AML-193 (cell line): ENCODE measurements at regions not wholly inside any gene's neighbourhood (a gene's known extent, or its start where the extent isn't known, plus 50 kb on each side); places are given as distances from the start of the nearest gene placed in this dataset.
"Not testable (repeated sequence)": the region's sequence is repeated elsewhere in the genome, so short reads cannot be mapped to it uniquely, and the experiment has no call there.

Experiments used
- DNase-seq, 2 experiments: peaks; one replicate each; lab custom pipeline; 2025; lab: John Stamatoyannopoulos, UW

DNA sequence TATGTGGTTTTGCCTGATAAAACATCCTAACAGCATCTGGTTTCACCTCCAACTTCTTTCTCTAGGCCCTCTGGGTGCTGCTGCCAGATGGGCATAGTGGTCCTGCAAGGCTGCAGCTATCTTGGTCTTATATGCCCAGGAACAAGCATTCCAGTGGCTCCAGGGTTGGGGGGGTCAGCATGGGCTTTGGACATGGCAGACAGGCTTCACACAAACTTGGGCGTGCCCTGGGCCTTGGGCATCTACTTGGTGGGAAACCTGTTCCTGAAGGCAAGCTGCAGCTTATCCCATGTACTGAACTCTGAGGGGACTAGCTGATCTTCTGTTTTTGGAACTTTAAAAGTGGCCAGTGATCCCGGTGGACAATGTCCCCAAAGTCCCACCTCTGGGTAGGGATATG lies 54.9 kb upstream of the ZNF678 start:
- DNase-seq = no peak

GRCh38 chr1:227506490-227507393 lies 56.6 kb upstream of the ZNF678 start:
- DNase-seq = not testable (repeated sequence)

GRCh38 chr1:227496045-227496444 lies 67.3 kb upstream of the ZNF678 start:
- not testable (repeated sequence) for DNase-seq

DNA sequence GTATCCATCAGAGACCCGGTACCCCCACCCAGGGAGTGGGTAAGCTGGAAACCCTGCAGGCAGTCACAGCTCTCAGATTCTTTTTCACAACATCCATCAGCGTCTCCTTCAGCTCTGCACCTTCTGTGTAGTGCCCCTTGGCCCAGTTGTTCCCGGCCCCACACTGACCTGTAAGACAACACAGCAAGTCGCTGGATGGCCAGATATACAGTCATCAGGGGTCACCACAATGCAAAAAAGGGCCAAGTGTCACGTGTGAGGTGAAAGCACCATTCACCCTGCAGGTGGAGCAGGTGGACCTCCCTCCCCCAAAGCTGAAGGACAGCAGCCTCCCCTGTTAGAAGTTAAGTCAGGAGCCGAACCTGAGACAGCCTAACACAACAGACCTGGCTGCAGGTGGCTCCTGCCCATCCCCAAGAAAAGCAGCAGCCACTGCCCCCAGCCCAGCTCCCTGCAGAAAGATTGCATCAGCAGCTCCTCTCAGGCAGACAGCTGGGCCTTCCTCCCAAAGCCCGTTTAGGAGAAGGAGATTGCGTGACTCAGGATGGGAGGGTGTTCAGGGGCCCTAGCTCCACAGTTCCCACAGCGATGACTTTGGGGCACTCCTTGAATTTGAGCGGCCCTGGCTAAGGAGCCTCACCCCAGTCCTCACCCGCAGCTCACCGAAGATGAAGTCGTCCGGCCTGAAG lies 69.3 kb upstream of the ZNF678 start:
- DNase-seq = not testable (repeated sequence)

- no peak for DNase-seq
Observed at GRCh38 chr1:227490478-227490877, 72.9 kb upstream of the ZNF678 start.

- DNase-seq = no peak
Observed at GRCh38 chr1:227490001-227490400, 73.4 kb upstream of the ZNF678 start.

GRCh38 chr1:227489572-227489971 lies 73.8 kb upstream of the ZNF678 start:
- DNase-seq = no peak

GRCh38 chr1:227487606-227488005 lies 75.8 kb upstream of the ZNF678 start:
- DNase-seq = no peak

DNA sequence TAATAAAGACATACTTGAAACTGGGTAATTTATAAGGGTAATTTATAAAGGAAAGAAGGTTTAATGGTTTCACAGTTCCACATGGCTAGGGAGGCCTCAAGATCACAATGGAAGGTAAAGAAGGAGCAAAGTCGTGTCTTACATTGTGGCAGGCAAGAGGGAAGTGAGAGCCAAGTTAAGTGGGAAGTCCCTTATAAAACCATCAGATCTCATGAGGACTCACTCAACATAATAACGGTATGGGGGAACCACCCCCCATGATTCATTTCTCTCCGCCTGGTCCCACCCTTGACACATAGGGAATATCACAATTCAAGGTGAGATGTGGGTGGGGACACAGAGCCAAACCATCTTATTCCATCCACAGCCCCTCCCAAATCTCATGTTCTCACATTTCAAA lies 76.8 kb upstream of the ZNF678 start:
- DNase-seq = no peak

DNA sequence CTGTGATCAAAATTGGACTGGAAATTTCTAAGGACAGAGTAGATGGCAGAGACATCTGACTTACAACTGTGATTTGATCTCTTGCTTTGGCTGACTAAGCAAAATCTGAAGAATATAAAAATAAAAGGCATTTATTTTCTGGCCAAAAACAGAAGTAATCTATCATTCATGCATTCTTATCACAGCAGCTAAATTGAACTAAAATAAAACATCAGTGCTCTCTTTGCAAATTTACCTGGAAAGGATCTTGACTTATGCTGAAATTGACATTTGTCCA lies 81.4 kb upstream of the ZNF678 start:
- DNase-seq = no peak

GRCh38 chr1:227474072-227474471 lies 89.3 kb upstream of the ZNF678 start:
- DNase-seq = not testable (repeated sequence)

DNA sequence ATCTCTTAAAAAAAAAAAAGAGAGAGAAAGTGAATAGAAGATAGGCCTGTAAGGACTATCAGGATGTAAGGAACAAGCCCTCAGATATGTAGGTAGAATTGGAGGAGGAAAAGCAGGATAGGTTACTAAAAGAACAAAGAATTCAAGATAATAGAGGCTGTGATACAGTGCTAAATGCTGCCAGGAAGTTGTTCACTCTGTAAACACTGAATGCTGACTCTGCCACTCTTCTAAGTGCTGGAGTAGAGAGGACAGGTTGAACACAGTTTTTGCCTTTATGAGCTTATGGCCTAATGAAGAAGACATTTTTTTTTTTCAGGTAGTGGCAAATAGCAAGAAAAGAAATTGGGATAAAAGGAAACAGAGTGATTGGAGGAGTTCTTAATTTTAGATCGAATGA lies 90.6 kb upstream of the ZNF678 start:
- no peak for DNase-seq

DNA sequence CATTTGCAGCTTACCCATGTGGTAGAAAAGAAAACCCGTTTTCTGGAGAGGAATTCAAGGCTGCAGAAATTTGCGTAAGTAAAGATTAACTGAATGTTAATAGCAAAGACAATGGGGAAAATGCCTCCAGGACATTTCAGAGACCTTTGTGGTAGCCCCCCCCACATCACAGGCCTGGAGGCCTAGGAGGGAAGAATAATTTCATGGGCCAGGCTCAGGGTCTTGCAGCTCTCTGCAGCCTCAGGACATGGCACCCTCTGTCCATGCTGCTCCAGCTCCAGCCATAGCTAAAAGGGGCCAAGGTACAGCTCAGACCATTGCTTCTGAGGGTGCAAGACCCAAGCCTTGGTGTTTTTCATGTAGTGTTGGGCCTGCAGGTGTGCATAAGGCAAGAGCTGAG lies 92.7 kb upstream of the ZNF678 start:
- DNase-seq = no peak

DNA sequence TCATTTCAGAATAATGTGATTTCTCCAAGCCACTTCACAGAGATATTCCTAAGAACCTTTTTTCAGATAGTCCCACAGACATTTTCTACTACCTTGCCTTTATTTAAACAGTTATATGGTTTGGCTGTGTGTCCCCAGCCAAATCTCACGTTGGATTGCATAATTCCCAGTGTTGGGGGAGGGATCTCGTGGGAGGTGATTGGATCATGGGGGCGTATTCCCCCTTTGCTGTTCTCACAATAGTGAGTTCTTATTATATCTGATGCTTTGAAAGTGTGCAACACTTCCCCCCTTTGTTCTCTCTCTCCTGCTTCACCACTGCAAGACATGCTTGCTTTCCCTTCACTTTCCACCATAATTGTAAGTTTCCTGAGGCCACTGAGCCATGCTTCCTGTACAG lies 93.6 kb upstream of the ZNF678 start:
- no peak for DNase-seq

DNA sequence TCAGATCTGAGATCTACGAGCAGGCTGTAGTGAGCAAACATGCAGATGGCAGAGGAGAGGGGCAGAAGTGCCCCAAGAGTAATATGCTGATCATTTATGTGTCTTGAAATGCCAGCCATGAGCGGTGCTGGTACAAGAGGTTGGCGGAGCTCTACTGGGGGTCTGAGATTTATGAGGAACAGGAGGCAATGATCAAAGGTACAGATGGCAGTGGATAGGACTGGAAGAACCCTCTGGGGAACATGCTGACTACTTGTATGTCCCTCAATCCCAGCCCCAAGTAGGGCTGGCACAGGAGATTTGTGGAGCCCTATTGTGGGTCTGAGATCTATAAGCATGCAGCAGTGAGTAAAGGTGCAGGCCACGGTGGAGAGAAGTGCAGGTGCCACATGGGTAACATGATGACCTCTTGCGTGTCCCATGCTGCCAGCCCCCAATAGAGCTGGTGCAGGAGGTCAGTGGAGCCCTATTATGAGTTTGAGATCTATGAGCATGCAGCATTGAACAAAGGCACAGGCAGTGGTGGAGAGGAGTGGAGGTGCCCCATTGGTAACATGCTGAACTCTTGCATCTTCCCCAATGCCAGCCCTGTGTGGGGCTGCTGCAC lies 97.2 kb upstream of the ZNF678 start:
- no peak for DNase-seq

GRCh38 chr1:227465256-227465655 lies 98.1 kb upstream of the ZNF678 start:
- no peak for DNase-seq

GRCh38 chr1:227459977-227460376 lies 103.4 kb upstream of the ZNF678 start:
- DNase-seq = no peak

GRCh38 chr1:227459326-227459841 lies 104.0 kb upstream of the ZNF678 start:
- DNase-seq = no peak

GRCh38 chr1:227454686-227455085 lies 108.7 kb upstream of the ZNF678 start:
- no peak for DNase-seq

DNA sequence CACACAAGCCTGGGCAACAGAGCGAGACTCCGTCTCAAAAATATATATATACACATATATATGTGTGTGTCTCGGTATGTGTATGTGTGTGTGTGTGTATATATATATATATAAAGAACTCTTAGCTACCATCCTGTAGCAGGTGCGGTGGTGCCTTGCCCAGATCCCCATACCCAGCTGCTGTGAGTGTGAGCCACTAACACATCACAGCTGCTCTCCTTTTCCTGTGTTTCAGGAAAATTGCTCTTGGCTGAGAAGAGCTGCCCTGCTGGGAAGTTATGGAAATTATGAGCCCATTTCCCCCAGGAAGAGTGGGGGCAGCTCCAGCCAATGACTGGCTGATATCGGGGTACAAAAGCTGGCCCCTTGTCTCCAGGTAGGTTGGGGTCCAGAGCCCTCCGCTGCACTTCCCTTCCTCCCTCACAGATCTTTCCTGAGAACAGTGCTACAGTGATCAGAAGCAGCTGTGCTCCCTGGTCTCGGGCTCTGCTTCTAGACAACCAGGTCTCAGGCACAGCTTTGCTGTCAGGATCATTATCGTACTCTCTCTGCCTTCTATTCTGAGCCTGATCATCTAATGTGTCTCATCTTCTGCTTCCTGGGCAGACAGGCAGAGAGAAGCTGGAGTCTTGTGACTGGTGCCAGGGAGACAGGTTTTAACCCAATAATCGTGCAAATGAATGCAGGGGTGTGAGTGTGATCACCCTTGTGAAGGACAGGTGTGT lies 109.6 kb upstream of the ZNF678 start:
- no peak for DNase-seq

DNA sequence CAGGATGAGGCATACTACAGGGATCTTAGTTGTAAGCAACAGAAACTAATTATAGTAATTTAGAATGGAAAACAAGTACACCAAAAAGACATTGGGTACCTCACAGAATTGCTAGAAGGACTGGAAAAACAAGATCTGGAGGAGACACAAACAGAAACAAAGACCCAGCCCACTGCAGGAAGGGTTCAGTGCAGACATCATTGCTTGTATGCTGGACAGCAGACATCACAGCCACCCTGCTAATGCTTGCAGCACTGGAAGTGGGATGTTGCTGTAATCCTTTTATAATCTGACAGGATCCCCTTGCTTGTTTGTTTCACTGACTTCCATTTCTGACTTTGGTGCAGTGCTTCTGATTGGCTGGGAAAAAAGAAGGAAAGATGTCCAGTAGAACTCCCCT lies 111.4 kb upstream of the ZNF678 start:
- DNase-seq = no peak

- DNase-seq = no peak
Observed at GRCh38 chr1:227451057-227451456, 112.3 kb upstream of the ZNF678 start.
